NCI-H1105 treated with DMSO at 0.1 percent for 48 hours (cell line): ENCODE measurements at regions not wholly inside any gene's neighbourhood (a gene's known extent, or its start where the extent isn't known, plus 50 kb on each side); places are given as distances from the start of the nearest gene placed in this dataset.
A peak's percentile ranks its signal among the peaks of the same experiment; 100 is the strongest.
"Not testable (repeated sequence)": the region's sequence is repeated elsewhere in the genome, so short reads cannot be mapped to it uniquely, and the experiment has no call there.

Experiments used
- DNase-seq: peaks from one replicate; lab custom pipeline; 2025; lab: John Stamatoyannopoulos, UW

GRCh38 chr6:3921663-3922062 is 72.5 kb downstream of the FAM50B start:
- no peak for DNase-seq

GRCh38 chr6:3922619-3923018 is 73.4 kb downstream of the FAM50B start:
- DNase-seq = not testable (repeated sequence)

- DNase-seq = peak; percentile 13
Observed at GRCh38 chr6:3925223-3926149, 76.3 kb downstream of the FAM50B start.

- no peak for DNase-seq
Observed at GRCh38 chr6:3926150-3926482, 76.9 kb downstream of the FAM50B start.

GRCh38 chr6:3928111-3928510 is 78.9 kb downstream of the FAM50B start:
- DNase-seq = no peak

- no peak for DNase-seq
Observed at GRCh38 chr6:3929281-3929798, 80.2 kb downstream of the FAM50B start.

GRCh38 chr6:3937438-3937837 is 88.3 kb downstream of the FAM50B start:
- no peak for DNase-seq

- no peak for DNase-seq
Observed at GRCh38 chr6:3938715-3939367, 89.7 kb downstream of the FAM50B start.

GRCh38 chr6:3939368-3939958 is 90.3 kb downstream of the FAM50B start:
- no peak for DNase-seq

- no peak for DNase-seq
Observed at GRCh38 chr6:3939964-3940363, 90.8 kb downstream of the FAM50B start.

GRCh38 chr6:3940703-3941102 is 91.5 kb downstream of the FAM50B start:
- no peak for DNase-seq

- DNase-seq = no peak
Observed at GRCh38 chr6:3943331-3943765, 94.2 kb downstream of the FAM50B start.

- no peak for DNase-seq
Observed at GRCh38 chr6:3944246-3944645, 95.1 kb downstream of the FAM50B start.

- DNase-seq = no peak
Observed at GRCh38 chr6:3946778-3947177, 97.6 kb downstream of the FAM50B start.

GRCh38 chr6:3948866-3949265 is 99.7 kb downstream of the FAM50B start:
- DNase-seq = no peak

GRCh38 chr6:3949521-3949920 is 100.3 kb downstream of the FAM50B start:
- DNase-seq = no peak

GRCh38 chr6:3956054-3956453 is 106.9 kb downstream of the FAM50B start:
- no peak for DNase-seq

- no peak for DNase-seq
Observed at GRCh38 chr6:3957321-3957720, 108.1 kb downstream of the FAM50B start.

- no peak for DNase-seq
Observed at GRCh38 chr6:3958255-3958654, 109.1 kb downstream of the FAM50B start.

GRCh38 chr6:3959385-3959784 is 110.2 kb downstream of the FAM50B start:
- no peak for DNase-seq

GRCh38 chr6:3960754-3961361 is 111.7 kb downstream of the FAM50B start:
- DNase-seq = no peak

GRCh38 chr6:3961581-3962215 is 112.5 kb downstream of the FAM50B start:
- no peak for DNase-seq
